NOMO-1 (cell line): ENCODE measurements at regions not wholly inside any gene's neighbourhood (a gene's known extent, or its start where the extent isn't known, plus 50 kb on each side); places are given as distances from the start of the nearest gene placed in this dataset.
A peak's percentile ranks its signal among the peaks of the same experiment; 100 is the strongest.

Experiments used
- DNase-seq, 2 experiments: peaks; one replicate each; lab custom pipeline; 2025; ENCODE audit not compliant: unreplicated experiment in 2 of 2; lab: John Stamatoyannopoulos, UW

- DNase-seq: no peak
Observed at GRCh38 chrX:95029571-95029970, 1355.6 kb downstream of the FAM133A start.

GRCh38 chrX:95040104-95040503 lies 1366.1 kb downstream of the FAM133A start:
- no peak for DNase-seq

GRCh38 chrX:95044331-95044730 lies 1370.3 kb downstream of the FAM133A start:
- no peak for DNase-seq

- no peak for DNase-seq
Observed at GRCh38 chrX:95055991-95056390, 1382.0 kb downstream of the FAM133A start.

GRCh38 chrX:95056901-95057300 lies 1382.9 kb downstream of the FAM133A start:
- DNase-seq: no peak

- no peak for DNase-seq
Observed at GRCh38 chrX:95057341-95057740, 1383.3 kb downstream of the FAM133A start.

GRCh38 chrX:95058815-95059214 lies 1384.8 kb downstream of the FAM133A start:
- DNase-seq: no peak

- no peak for DNase-seq
Observed at GRCh38 chrX:95059909-95060308, 1385.9 kb downstream of the FAM133A start.

- DNase-seq: no peak
Observed at GRCh38 chrX:95063554-95063953, 1389.5 kb downstream of the FAM133A start.

- DNase-seq: no peak
Observed at GRCh38 chrX:95065151-95065550, 1391.1 kb downstream of the FAM133A start.

GRCh38 chrX:95071052-95071451 lies 1397.0 kb downstream of the FAM133A start:
- no peak for DNase-seq

GRCh38 chrX:95071621-95072020 lies 1397.6 kb downstream of the FAM133A start:
- no peak for DNase-seq

GRCh38 chrX:95076449-95076848 lies 1402.4 kb downstream of the FAM133A start:
- peak in 1 of 2 experiments; percentile 1 for DNase-seq

GRCh38 chrX:95101851-95102390 lies 1427.9 kb downstream of the FAM133A start:
- no peak for DNase-seq

GRCh38 chrX:95117556-95117955 lies 1443.5 kb downstream of the FAM133A start:
- no peak for DNase-seq

GRCh38 chrX:95145848-95146490 lies 1472.0 kb downstream of the FAM133A start:
- no peak for DNase-seq

- DNase-seq: no peak
Observed at GRCh38 chrX:95152810-95153209, 1478.8 kb downstream of the FAM133A start.

GRCh38 chrX:95156566-95156965 lies 1482.6 kb downstream of the FAM133A start:
- no peak for DNase-seq
